DMS153 treated with DMSO at 0.1 percent for 48 hours (cell line): ENCODE measurements at regions not wholly inside any gene's neighbourhood (a gene's known extent, or its start where the extent isn't known, plus 50 kb on each side); places are given as distances from the start of the nearest gene placed in this dataset.

ENCODE experiments used
- DNase-seq: peaks from one replicate; lab custom pipeline; 2025; ENCODE audit not compliant: unreplicated experiment; lab: John Stamatoyannopoulos, UW

- DNase-seq, result peak; percentile 67
Measured at GRCh38 chr1:173420330-173420806, 56.8 kb upstream of the PRDX6 start.

- DNase-seq, result no peak
Measured at GRCh38 chr1:173421286-173421685, 55.8 kb upstream of the PRDX6 start.

GRCh38 chr1:173421789-173422188, 55.3 kb upstream of the PRDX6 start:
- no peak for DNase-seq

GRCh38 chr1:173422456-173422976, 54.6 kb upstream of the PRDX6 start:
- DNase-seq, result no peak

GRCh38 chr1:173423291-173423690, 53.8 kb upstream of the PRDX6 start:
- no peak for DNase-seq

- no peak for DNase-seq
Measured at GRCh38 chr1:173424143-173424542, 53.0 kb upstream of the PRDX6 start.

GRCh38 chr1:173424782-173425407, 52.2 kb upstream of the PRDX6 start:
- DNase-seq, result no peak

- DNase-seq, result no peak
Measured at GRCh38 chr1:173426057-173426456, 51.1 kb upstream of the PRDX6 start.

- no peak for DNase-seq
Measured at GRCh38 chr1:173427146-173428054, 49.7 kb upstream of the PRDX6 start.
